ENCODE measurements at regions not wholly inside any gene's neighbourhood (a gene's known extent, or its start where the extent isn't known, plus 50 kb on each side); places are given as distances from the start of the nearest gene placed in this dataset.
"Not testable (repeated sequence)": the region's sequence is repeated elsewhere in the genome, so short reads cannot be mapped to it uniquely, and the experiment has no call there.

- TF ChIP-seq CTCF, POLR2A (IDR thresholded peaks at IDR 0.05): not testable (repeated sequence)
These were observed 93.4 kb downstream of the NSUN5 start for GRCh38 chr7:73215232-73215631.

Measured in breast epithelium (tissue), 3 donors.